Bronchial epithelial cell (primary cell): ENCODE measurements at regions not wholly inside any gene's neighbourhood (a gene's known extent, or its start where the extent isn't known, plus 50 kb on each side); places are given as distances from the start of the nearest gene placed in this dataset.

Experiments
- DNase-seq: peaks from one replicate; pipeline ENCODE4 v3.0.0-alpha.2; 2010; ENCODE audit warnings: low read depth
- FAIRE-seq: peaks from 2 replicates; lab custom pipeline; 2011; peaks lifted over from hg19 to GRCh38; lab: Jason Lieb, UNC
- H3K27me3 ChIP-seq: 2 replicates; pipeline ENCODE4 v1.5.1; 2011; ENCODE audit warnings: low read length; ENCODE audit not compliant: control insufficient read depth, insufficient read depth
- H3K36me3 ChIP-seq: 2 replicates; pipeline ENCODE4 v1.5.1; 2011; ENCODE audit warnings: low read length; ENCODE audit not compliant: control insufficient read depth, insufficient read depth
- H3K4me3 ChIP-seq: 2 replicates; pipeline ENCODE4 v1.5.1; 2011; ENCODE audit warnings: mild to moderate bottlenecking, low read depth, low read length, control low read depth
- CTCF ChIP-seq: IDR thresholded peaks from 2 replicates; pipeline ENCODE4 v1.5.1; 2011; ENCODE audit warnings: mild to moderate bottlenecking, moderate library complexity, low read length, control low read depth, inconsistent platforms; ENCODE audit not compliant: insufficient read depth, severe bottlenecking

DNA sequence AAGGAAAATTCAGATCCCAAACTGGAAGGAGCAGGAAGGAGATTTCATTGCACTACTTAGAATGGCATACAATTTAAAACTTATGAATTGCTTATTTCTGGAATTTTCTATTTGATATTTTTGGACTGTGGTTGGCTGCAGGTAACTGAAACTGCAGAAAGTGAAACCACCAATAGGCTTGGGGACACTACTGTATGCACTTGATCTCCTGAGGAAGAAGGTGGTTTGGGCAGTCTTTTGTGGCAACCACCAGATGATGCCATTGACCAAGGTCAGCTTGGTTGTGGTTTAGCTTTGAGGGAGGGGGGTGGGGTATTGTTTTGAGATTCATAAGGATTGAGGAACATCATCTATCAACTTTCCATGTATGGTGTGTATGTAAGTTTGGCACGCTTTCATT, 209.5 kb upstream of the STXBP6 start:
- no peaks in the 10 kb centered on the region for H3K36me3 ChIP-seq
- FAIRE-seq (no peak), DNase-seq (no peak)
- no peak for TF ChIP-seq CTCF
- no peak overlapping the region for H3K4me3 ChIP-seq
- H3K27me3 ChIP-seq: no peaks in the 10 kb centered on the region

DNA sequence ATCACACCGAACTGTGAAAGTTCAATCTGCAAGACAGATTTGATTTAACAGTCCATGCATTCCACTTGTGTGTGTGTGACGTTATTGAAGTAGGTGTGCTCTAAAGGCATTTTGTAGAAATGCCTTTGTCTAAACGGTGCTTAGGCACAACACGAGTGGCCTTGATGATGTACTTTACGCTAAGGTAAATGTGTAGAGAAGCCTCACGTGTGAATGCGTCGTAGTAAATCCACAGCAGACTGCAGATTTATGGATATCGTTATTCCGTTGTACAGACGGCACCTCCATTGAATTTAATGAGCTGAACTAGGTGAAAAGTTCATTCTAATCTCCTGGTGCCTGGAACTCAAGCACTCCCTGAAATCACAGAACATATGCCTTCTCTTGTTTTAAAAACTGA, 202.8 kb upstream of the STXBP6 start:
- FAIRE-seq: no peak
- Histone ChIP-seq H3K27me3 (no peaks in the 10 kb centered on the region), H3K4me3 (no peak overlapping the region), H3K36me3 (no peaks in the 10 kb centered on the region)
- DNase-seq: no peak
- TF ChIP-seq CTCF: no peak

GRCh38 chr14:25250516-25250915, 200.6 kb upstream of the STXBP6 start:
- no peak for TF ChIP-seq CTCF
- DNase-seq (no peak), FAIRE-seq (no peak)
- Histone ChIP-seq H3K4me3 (no peak overlapping the region), H3K36me3 (no peaks in the 10 kb centered on the region), H3K27me3 (no peaks in the 10 kb centered on the region)

DNA sequence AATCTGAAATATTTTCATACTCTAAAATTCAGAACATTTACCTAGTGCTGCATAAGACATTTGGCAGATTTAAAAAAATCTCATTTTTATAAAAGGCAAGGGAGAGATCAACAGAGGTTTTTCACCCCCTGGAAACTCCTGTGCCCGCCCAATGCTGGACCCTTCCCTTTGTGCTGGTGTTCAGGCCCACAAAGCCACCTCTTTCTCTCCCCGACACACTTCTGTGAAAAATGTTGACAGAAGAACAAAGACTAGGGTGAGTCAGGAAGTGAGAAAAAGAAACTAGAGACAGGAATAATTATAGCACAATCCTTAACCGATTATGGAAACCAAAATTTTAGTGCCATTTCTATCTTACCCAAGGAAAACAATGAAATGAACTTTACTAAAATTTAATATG, 197.7 kb upstream of the STXBP6 start:
- FAIRE-seq (no peak), DNase-seq (no peak)
- H3K4me3 ChIP-seq: no peak overlapping the region
- no peak for TF ChIP-seq CTCF
- no peaks in the 10 kb centered on the region for H3K36me3 ChIP-seq
- no peaks in the 10 kb centered on the region for H3K27me3 ChIP-seq

DNA sequence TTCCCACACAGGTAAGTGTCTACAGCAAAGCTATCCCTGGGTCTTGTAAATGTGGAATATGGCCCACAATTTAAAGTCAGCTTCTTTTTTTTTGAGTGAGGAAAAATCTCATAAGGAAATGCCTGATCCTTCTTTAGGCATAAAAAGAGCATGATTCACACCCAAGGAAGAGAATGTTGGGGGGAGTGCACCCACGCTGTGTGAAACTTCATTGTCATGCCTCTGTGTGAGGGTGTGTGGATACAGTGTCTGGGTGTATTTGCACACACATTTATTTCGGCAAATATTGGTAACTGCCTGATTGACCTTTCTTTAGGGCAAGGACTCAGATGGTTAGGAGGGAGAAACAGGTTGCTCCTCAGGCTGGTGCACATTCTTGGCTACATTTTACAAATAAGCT, 196.8 kb upstream of the STXBP6 start:
- no peak for DNase-seq
- no peak for TF ChIP-seq CTCF
- Histone ChIP-seq H3K4me3 (no peak overlapping the region), H3K36me3 (no peaks in the 10 kb centered on the region), H3K27me3 (no peaks in the 10 kb centered on the region)
- FAIRE-seq: no peak

DNA sequence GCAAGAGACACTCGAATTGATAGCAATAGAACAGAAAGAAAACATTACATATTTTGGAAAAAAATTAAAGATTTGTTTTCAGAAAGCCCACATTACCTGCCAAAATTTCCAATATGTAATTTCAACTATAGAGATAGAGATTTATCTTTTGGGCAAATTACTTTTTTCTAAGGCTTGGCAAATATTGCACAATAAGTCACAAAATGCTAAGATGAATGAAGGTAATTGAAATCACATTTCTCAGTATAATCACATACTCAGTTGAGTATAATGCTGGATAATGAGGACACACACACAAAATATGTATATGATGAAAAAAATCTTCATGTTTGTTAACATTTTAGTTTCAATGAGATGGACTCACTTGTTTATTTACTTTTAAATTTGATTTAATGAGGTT, 189.2 kb upstream of the STXBP6 start:
- Histone ChIP-seq H3K4me3 (no peak overlapping the region), H3K36me3 (no peaks in the 10 kb centered on the region), H3K27me3 (no peaks in the 10 kb centered on the region)
- no peak for DNase-seq
- FAIRE-seq: no peak
- TF ChIP-seq CTCF: no peak
